ENCODE measurements at regions not wholly inside any gene's neighbourhood (a gene's known extent, or its start where the extent isn't known, plus 50 kb on each side); places are given as distances from the start of the nearest gene placed in this dataset.

DNA sequence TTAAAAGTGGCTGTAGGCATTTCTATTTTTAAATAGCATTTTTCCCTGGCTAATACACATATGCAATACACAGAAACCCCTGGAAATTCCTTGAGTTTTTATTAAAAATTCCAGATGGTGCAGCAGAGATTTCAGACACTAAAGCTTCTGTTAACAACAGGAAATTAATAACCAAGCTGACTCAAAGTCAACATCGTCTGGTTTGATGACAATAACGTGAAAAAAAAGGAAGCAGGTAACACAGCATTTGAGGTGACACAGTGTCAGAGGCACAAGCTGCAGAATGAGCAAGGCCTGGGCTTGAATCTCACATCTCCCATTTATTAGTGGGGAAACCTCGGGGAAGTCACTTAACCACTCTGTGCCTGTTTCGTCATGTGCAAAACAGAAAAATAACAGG is 64.6 kb upstream of the GJB5 start:
- TF ChIP-seq POLR2AphosphoS5 (IDR thresholded peaks at IDR 0.05; ENCODE audit: low read depth, low read length) (no peak), PAX5 (IDR thresholded peaks at IDR 0.05; ENCODE audit: insufficient read depth, low read length, severe bottlenecking) (no peak), TAF1 (IDR thresholded peaks at IDR 0.05; ENCODE audit: low read depth, low read length) (no peak), POLR2A (IDR thresholded peaks at IDR 0.05; ENCODE audit: low read depth, low read length) (no peak)

Measured in GM12891 (cell line).